ENCODE measurements at regions not wholly inside any gene's neighbourhood (a gene's known extent, or its start where the extent isn't known, plus 50 kb on each side); places are given as distances from the start of the nearest gene placed in this dataset.

- TF ChIP-seq POLR2A (IDR thresholded peaks at IDR 0.05), result no peak
- TF ChIP-seq CTCF (IDR thresholded peaks at IDR 0.05), result no peak
Observed at GRCh38 chr14:56903304-56903969, 93.2 kb upstream of the OTX2 start.
